ENCODE measurements at regions not wholly inside any gene's neighbourhood (a gene's known extent, or its start where the extent isn't known, plus 50 kb on each side); places are given as distances from the start of the nearest gene placed in this dataset.

GRCh38 chr7:47089461-47089860 lies 492.4 kb downstream of the TNS3 start:
- TF ChIP-seq CTCF (IDR thresholded peaks at IDR 0.05 in 2 of 3, conservative IDR thresholded peaks at IDR 0.05 in 1 of 3; ENCODE audit: borderline replicate concordance in 1 of 3, insufficient read depth in 1 of 3, low read depth in 2 of 3, low read length in 2 of 3) (no peak), SRF (IDR thresholded peaks at IDR 0.05; ENCODE audit: low read depth) (no peak), EZH2 (IDR thresholded peaks at IDR 0.05) (no peak), TCF7L2 (IDR thresholded peaks at IDR 0.05; ENCODE audit: borderline replicate concordance, extremely low read depth, insufficient read depth, insufficient read length) (no peak), POLR2A (IDR thresholded peaks at IDR 0.05; ENCODE audit: borderline replicate concordance, extremely low read depth, insufficient read depth, insufficient read length) (no peak), ZBTB33 (IDR thresholded peaks at IDR 0.05; ENCODE audit: extremely low read depth, insufficient replicate concordance, low read length) (no peak), REST (IDR thresholded peaks at IDR 0.05; ENCODE audit: low read depth) (no peak), RAD21 (IDR thresholded peaks at IDR 0.05; ENCODE audit: low read depth) (no peak), EZH2phosphoT487 (IDR thresholded peaks at IDR 0.05; ENCODE audit: borderline replicate concordance) (no peak), YY1 (IDR thresholded peaks at IDR 0.05; ENCODE audit: extremely low read depth, insufficient replicate concordance, low read depth, low read length) (no peak), SIN3A (IDR thresholded peaks at IDR 0.05; ENCODE audit: low read depth) (no peak)
